Activated CD8-positive, alpha-beta T cell treated with anti-CD3 and anti-CD28 coated beads, Interleukin-2, amount 10 ng/mL, durations not matched to agents 7 days and 5 days (primary cell): ENCODE measurements at regions not wholly inside any gene's neighbourhood (a gene's known extent, or its start where the extent isn't known, plus 50 kb on each side); places are given as distances from the start of the nearest gene placed in this dataset.

ENCODE experiments used
- ATAC-seq: fragments of 150-1000 bp; cut with Tn5 transposase; one replicate; pipeline ENCODE4 v1.10.0; 2021; ENCODE audit warnings: moderate library complexity
- CTCF ChIA-PET: fragments of 350-600 bp; sonication (Branson Sonifier 250); formaldehyde crosslinking; loops from one replicate; lab custom pipeline; 2021; ENCODE audit warnings: antibody characterized with exemption; lab: Charles Lee
- POLR2A ChIA-PET: fragments of 350-600 bp; sonication (Branson Sonifier 250); formaldehyde crosslinking; loops from one replicate; lab custom pipeline; 2021; ENCODE audit warnings: antibody characterized with exemption; lab: Charles Lee
- DNase-seq: peaks from one replicate; pipeline ENCODE4 v3.0.0-alpha.2; 2020
- H3K27ac Mint-ChIP-seq: one replicate; pipeline ENCODE4 v1.8.0; 2021; ENCODE audit warnings: mild to moderate bottlenecking, mixed read lengths
- H3K27me3 Mint-ChIP-seq: one replicate; pipeline ENCODE4 v1.8.0; 2021; ENCODE audit warnings: low read depth, mixed read lengths
- H3K36me3 Mint-ChIP-seq: one replicate; pipeline ENCODE4 v1.8.0; 2021; ENCODE audit warnings: low read depth, mixed read lengths
- H3K4me1 Mint-ChIP-seq: one replicate; pipeline ENCODE4 v1.8.0; 2021; ENCODE audit warnings: low read depth, mixed read lengths
- H3K4me3 Mint-ChIP-seq: one replicate; pipeline ENCODE4 v1.8.0; 2021; ENCODE audit warnings: mild to moderate bottlenecking, mixed read lengths
- H3K9me3 Mint-ChIP-seq: one replicate; pipeline ENCODE4 v1.8.0; 2022; ENCODE audit warnings: mixed read lengths; ENCODE audit not compliant: insufficient read depth

DNA sequence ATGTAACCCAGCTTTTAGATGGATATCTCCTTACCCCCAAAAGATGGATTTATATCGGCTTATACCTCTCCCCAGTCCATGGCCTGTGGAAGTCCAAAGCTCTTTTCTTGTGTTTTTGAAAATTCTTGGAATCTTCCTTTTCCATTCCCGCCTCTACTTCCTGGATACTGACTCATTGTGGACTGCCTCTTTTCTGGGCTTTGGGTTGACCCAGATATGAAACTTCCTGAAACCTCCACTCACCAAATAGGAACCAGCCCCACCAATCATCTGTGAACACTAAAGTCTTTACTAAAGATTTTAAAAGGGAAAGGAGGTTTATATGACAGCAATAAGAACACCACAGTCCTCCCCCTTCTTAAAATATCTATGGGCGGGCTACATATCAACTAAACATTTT, 163.4 kb upstream of the SYN3 start:
- Mint-ChIP-seq H3K4me1 (no peaks in the 10 kb centered on the region), H3K36me3 (no peaks in the 10 kb centered on the region), H3K27ac (no peak overlapping the region), H3K27me3 (no peaks in the 10 kb centered on the region), H3K9me3 (no peaks in the 10 kb centered on the region), H3K4me3 (no peak overlapping the region)
- DNase-seq = no peak
- POLR2A ChIA-PET = no interaction called here
- CTCF ChIA-PET = no interaction called here
- ATAC-seq = no peak

DNA sequence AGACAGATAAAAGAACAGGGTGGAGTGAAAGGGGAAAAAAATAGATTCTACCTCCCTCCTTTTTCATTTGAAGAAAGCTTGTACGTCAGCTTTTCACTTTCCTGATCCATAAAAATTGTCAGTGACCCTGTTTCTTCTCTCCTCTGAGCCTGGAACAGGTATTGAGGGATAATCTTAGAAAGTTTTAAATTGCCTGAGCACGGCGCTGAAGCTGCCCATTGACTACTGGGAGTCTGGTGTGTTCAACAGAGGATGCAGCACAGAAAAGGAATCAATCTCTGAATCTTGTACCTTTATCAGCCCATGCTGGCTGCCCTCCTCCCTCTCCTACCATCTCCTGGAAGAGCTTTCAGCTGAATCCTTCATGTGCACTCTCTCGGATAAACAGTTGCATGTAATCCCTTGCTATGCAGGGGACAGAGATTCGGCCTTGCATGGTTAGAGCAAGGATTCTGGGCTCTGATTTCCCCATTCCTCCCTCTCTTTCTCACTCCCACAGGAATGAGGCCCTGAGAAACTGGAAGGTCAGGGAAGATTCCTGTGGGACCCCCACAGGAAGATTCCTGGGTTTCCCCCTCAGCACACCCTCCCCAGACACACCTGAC, 162.4 kb upstream of the SYN3 start:
- Mint-ChIP-seq H3K27me3 (no peaks in the 10 kb centered on the region), H3K4me3 (no peak overlapping the region), H3K9me3 (no peaks in the 10 kb centered on the region), H3K36me3 (no peaks in the 10 kb centered on the region), H3K4me1 (no peaks in the 10 kb centered on the region), H3K27ac (no peak overlapping the region)
- DNase-seq (no peak), ATAC-seq (no peak)
- CTCF ChIA-PET = no interaction called here
- POLR2A ChIA-PET = no interaction called here

DNA sequence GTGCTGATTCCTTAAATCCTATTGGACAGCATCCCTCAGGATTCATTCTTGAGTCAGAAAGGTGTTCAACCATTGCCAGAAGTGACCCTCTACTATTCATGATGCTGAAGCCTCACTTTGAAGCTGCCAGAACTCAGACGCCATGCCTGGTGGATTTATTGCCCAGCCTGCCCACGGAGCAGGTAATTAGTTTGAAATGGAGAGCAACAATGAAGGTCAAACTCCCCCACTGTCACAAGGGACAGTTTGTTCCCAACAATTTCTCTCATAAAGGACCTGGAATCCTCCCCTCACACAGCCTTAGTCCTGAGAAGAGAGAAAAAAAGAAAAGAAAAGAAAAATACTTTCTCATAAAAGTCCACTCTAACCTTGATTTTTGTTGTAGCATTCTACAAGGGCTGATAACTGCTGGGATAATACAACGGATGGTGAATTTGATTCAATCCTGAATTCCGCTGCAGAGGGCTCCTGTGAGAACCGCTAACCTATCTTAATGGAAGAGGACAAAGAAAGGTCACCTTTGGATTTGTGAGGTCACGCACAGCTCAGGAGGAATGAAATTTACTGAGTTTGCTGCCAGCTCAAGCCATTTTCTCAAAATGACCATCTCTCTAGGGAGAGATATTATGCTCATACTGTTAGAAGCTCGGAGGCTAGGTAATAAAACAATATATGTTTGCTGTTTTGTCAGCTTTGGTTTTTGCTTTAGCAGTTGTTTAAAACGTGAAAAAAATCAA, 161.6 kb upstream of the SYN3 start:
- CTCF ChIA-PET = no interaction called here
- ATAC-seq (no peak), DNase-seq (no peak)
- Mint-ChIP-seq H3K27ac (no peak overlapping the region), H3K9me3 (no peaks in the 10 kb centered on the region), H3K4me3 (no peak overlapping the region), H3K27me3 (no peaks in the 10 kb centered on the region), H3K36me3 (no peaks in the 10 kb centered on the region), H3K4me1 (no peaks in the 10 kb centered on the region)
- POLR2A ChIA-PET = no interaction called here

DNA sequence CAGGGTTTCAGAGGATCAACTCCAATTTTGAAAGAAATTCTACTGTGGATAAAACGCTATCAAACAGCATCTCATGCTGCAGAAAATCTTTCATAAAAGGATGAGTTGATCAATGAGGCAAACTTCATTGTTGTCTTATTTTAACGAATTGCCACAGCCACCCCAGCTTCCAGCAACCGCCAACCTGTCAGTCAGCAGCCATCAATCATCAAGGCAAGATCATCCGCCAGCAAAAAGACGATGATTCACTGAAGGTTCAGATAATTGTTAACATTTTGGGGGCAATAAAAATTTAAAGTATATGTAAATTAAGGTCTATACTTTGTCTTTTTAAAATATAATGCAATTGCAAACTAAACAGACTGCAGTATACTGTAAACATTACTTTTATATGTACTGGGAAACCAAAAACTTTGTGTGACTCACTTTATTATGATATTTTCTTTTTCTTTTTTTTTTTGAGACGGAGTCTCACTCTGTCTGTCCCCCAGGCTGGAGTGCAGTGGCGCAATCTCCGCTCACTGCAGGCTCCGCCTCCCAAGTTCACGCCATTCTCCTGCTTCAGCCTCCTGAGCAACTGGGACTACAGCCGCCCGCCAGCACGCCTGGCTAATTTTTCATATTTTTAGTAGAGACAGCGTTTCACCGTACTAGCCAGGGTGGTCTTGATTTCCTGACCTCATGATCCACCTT, 155.3 kb upstream of the SYN3 start:
- Mint-ChIP-seq H3K4me3 (no peak overlapping the region), H3K9me3 (no peaks in the 10 kb centered on the region), H3K27ac (no peak overlapping the region), H3K27me3 (no peaks in the 10 kb centered on the region), H3K4me1 (no peaks in the 10 kb centered on the region), H3K36me3 (no peaks in the 10 kb centered on the region)
- POLR2A ChIA-PET = no interaction called here
- no peak for DNase-seq
- CTCF ChIA-PET = no interaction called here
- no peak for ATAC-seq

DNA sequence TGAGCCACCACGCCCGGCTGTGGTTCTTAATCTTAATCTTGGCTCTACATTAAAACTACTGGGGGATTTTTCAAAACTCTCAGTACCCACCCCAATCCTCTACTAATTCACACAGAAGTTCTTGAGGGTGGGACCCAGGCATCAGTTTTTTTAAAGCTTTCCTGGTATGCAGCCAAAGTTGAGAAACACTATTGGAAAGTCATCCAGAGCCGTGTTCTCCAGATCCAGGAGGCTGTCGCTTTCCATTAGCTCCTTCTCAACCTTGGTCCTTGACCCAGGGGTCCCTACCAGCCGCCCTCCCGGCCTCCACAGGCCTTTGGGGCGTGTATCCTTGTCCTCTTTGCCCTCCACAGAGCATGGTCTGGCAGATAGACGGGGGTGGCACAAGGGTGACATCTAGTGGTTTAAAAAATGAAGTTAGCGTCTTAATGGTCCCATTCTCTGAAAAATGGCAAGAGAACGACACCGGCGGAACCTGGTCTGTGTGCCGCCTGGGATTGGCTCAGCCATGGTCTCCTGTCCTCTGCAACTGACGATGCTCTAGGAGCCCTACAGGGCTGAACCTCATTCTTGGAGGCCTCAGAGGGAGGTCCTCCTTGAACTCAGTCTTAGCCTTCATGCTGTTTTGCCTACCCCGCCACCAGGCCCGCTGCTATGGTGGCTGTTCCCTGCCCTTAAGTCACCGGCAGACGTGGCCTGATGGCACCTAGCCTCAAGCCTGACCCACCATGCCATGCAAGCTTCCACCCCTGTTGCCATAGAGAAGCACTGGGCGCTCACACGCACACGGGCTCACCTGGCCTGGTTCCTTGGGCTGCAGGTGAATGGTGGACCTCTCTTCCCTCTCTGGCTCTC, 152.0 kb upstream of the SYN3 start:
- Mint-ChIP-seq H3K27ac (no peak overlapping the region), H3K4me3 (no peak overlapping the region), H3K27me3 (no peaks in the 10 kb centered on the region), H3K4me1 (no peaks in the 10 kb centered on the region), H3K9me3 (no peaks in the 10 kb centered on the region), H3K36me3 (no peaks in the 10 kb centered on the region)
- peak; percentile 32 for DNase-seq
- ChIA-PET CTCF (interaction anchor here (0.7 to 1.3 kb wide), 4 partner anchors 18 to 192 kb away, joined by 3 to 5 read pairs (median 4); no protein-coding TSS in a partner anchor), POLR2A (no interaction called here)
- ATAC-seq = no peak

DNA sequence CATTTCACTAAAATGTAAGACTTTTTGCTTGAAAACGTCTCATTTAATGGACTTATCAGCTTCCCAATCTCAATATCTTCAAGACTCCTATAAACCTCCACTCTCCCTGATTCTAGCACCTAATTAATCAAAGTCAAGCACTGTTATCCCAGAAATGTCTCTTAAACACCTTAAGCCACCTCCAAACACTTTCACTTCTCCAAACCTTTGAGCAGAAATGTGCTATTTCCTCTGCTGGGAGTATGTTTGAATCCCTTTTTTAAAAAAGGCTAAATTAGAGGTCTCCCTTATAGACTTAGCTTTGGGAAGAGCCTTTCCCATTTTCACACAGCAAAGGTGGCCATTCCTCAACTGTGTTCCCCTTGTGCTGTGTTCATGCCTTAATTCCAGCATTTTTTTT, 146.2 kb upstream of the SYN3 start:
- Mint-ChIP-seq H3K4me3 (no peak overlapping the region), H3K27me3 (no peaks in the 10 kb centered on the region), H3K4me1 (no peaks in the 10 kb centered on the region), H3K36me3 (no peaks in the 10 kb centered on the region), H3K27ac (no peak overlapping the region), H3K9me3 (no peaks in the 10 kb centered on the region)
- no peak for ATAC-seq
- ChIA-PET CTCF (no interaction called here), POLR2A (interaction anchor here (0.6 kb wide), 1 partner anchor 481 kb away, joined by 3 read pairs; no protein-coding TSS in a partner anchor)
- no peak for DNase-seq

DNA sequence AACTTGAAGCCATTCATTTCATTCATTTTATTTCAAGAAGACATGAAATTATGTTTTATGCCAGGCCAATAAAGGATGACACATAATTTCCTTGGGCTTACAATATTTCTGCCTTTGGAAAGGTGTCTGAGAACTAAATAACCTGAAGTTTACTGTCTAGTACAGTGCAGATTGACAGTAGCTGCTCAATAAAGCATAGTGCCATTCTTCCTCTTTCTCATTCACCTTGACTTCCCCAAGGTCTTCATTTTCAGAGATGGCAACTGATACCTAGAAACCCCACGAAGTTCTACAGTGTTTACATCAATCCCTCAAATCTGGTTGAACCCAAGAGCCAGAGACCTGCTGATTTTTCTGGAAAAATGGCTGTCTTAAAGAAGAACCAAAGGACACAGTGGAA, 144.3 kb upstream of the SYN3 start:
- no peaks in the 10 kb centered on the region for H3K9me3 Mint-ChIP-seq
- CTCF ChIA-PET = no interaction called here
- no peaks in the 10 kb centered on the region for H3K36me3 Mint-ChIP-seq
- DNase-seq (no peak), ATAC-seq (no peak)
- H3K27ac Mint-ChIP-seq = no peak overlapping the region
- H3K4me3 Mint-ChIP-seq = no peak overlapping the region
- POLR2A ChIA-PET = no interaction called here
- H3K27me3 Mint-ChIP-seq = no peaks in the 10 kb centered on the region
- no peaks in the 10 kb centered on the region for H3K4me1 Mint-ChIP-seq

DNA sequence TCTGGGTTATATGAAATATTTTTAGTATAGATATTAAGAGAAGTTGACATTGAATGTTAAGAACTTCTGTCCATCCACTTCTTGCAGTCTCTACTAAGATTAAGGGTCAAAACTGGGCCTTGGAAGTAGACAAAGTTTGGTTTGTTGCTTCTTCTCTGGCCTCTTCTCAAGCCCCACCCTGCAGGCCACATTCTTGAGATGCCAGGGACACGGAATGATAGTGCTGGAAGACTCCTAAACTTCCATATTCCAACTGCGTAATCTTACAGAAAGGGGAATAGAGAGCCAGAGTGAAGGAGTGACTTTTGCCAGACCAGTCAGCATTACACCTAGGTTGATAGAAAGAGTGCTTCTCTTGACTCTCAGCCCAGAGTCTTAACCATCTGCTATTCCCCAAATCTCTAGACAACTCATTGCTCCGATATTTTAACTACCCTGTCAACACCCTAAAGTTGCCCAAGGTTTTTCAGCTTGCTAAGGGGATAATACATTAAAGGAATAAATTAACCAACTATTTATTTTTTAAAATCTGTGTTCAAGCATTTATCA, 136.4 kb upstream of the SYN3 start:
- ChIA-PET POLR2A (no interaction called here), CTCF (no interaction called here)
- no peak for DNase-seq
- H3K36me3 Mint-ChIP-seq = no peaks in the 10 kb centered on the region
- no peaks in the 10 kb centered on the region for H3K9me3 Mint-ChIP-seq
- no peak for ATAC-seq
- H3K27me3 Mint-ChIP-seq = no peaks in the 10 kb centered on the region
- H3K4me3 Mint-ChIP-seq = no peak overlapping the region
- H3K4me1 Mint-ChIP-seq = no peaks in the 10 kb centered on the region
- H3K27ac Mint-ChIP-seq = no peak overlapping the region

DNA sequence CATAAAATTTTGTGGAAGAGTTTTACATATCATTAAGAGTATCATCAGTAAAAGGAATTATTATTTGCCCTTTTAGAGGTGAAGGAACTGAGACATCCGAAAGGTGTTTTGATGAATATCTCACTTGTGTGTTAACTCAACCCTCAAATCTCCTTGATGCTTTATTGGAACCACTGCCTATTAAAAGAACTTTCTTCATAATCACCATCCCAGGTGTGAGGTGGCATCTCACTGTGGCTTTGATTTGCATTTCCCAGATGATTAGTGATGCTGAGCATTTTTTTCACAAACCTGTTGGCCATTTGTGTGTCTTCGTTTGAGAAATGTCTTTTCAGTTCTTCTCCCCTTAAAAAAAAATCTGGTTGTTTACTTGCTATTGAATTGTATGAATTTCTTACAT, 134.0 kb upstream of the SYN3 start:
- DNase-seq (no peak), ATAC-seq (no peak)
- Mint-ChIP-seq H3K27ac (no peak overlapping the region), H3K4me1 (no peaks in the 10 kb centered on the region), H3K9me3 (no peaks in the 10 kb centered on the region), H3K36me3 (no peaks in the 10 kb centered on the region), H3K27me3 (no peaks in the 10 kb centered on the region), H3K4me3 (no peak overlapping the region)
- ChIA-PET POLR2A (no interaction called here), CTCF (no interaction called here)

DNA sequence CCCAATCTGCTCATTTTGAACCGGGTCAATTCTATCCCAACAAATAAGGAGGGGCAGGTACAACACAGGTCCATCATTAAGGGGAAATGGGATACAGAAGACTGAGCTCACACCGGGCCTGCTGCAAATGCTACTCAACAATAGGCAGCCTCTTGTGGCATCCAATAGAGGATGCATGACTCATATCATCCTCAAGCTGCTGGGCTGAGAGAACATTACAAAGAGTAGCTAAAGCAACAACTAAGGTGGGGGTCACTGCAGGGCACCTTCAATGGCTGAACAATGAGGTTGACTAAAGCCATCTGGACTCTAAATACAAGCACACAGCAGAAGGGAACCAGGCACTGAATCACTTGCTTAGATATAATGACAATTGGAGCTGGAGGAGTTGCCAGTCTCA, 130.1 kb upstream of the SYN3 start:
- DNase-seq = no peak
- CTCF ChIA-PET = no interaction called here
- POLR2A ChIA-PET = no interaction called here
- Mint-ChIP-seq H3K4me3 (no peak overlapping the region), H3K36me3 (no peaks in the 10 kb centered on the region), H3K27ac (no peak overlapping the region), H3K9me3 (no peaks in the 10 kb centered on the region), H3K4me1 (no peaks in the 10 kb centered on the region), H3K27me3 (no peaks in the 10 kb centered on the region)
- no peak for ATAC-seq

DNA sequence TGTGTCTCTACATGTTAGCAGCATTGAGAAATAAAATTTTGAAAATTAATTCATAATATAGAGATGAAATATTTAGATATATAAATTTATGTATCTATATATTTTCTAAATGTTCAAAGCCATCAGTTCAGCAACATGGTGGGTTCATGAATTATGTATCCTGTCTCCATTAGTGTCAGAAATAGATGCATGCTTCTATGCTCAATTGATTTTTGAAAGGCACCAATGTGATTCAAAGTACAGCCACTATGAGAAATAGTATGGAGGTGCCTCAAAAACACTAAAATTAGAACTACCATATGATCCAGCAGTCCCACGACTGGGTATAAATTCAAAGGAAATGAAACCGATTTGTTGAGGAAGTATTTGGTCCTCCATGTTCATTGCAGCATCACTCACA, 128.6 kb upstream of the SYN3 start:
- Mint-ChIP-seq H3K9me3 (no peaks in the 10 kb centered on the region), H3K4me3 (no peak overlapping the region), H3K4me1 (no peaks in the 10 kb centered on the region), H3K27ac (no peak overlapping the region), H3K36me3 (no peaks in the 10 kb centered on the region), H3K27me3 (no peaks in the 10 kb centered on the region)
- CTCF ChIA-PET = no interaction called here
- DNase-seq (no peak), ATAC-seq (no peak)
- POLR2A ChIA-PET = no interaction called here
